HG03457 (cell line): ENCODE measurements at regions not wholly inside any gene's neighbourhood (a gene's known extent, or its start where the extent isn't known, plus 50 kb on each side); places are given as distances from the start of the nearest gene placed in this dataset.
A peak's percentile ranks its signal among the peaks of the same experiment; 100 is the strongest.
"Not testable (repeated sequence)": the region's sequence is repeated elsewhere in the genome, so short reads cannot be mapped to it uniquely, and the experiment has no call there.

Experiments
- ATAC-seq: cut with Tn5 transposase; IDR thresholded peaks from one replicate; pipeline ENCODE4 v1.9.1; 2021; ENCODE audit warnings: moderate number of reproducible peaks; ENCODE audit not compliant: unreplicated experiment

- ATAC-seq = not testable (repeated sequence)
These were observed 100.5 kb upstream of the BPY2B start for GRCh38 chrY:24517340-24517739.

GRCh38 chrY:24521686-24522085, 96.1 kb upstream of the BPY2B start:
- ATAC-seq = peak; percentile 88

DNA sequence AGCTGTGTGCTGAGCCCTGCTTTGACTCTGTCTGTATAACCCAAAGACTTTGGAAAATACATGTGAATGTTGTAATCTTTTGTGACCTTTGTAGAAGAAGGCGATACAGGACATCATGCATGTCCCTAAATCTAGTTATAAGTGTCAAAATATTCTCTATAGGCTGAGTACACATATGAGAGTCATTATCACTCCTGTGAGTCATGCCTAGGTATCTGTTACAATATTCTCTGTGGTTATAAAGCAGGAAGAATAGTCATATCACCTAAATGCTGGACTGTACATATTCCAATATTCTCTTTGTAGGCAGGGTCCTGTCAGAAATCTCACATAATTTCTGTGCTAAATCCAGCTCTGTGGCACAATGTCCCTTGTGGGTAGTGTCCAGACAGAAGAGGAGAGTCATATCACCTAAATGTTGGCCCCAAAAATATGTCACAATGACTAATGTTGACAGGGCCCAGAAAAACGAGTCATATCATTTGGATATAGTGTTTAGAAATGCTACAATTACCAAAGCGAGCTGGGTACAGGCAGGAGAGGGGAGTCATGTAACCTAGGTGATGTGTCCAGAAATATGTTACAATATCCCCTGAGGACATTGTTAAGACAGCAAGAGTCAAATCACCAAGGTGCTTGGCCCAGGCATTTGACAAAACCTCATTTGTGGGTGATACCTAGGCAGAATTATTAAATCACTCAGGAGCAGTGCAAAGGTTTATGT, 80.4 kb upstream of the BPY2B start:
- not testable (repeated sequence) for ATAC-seq

DNA sequence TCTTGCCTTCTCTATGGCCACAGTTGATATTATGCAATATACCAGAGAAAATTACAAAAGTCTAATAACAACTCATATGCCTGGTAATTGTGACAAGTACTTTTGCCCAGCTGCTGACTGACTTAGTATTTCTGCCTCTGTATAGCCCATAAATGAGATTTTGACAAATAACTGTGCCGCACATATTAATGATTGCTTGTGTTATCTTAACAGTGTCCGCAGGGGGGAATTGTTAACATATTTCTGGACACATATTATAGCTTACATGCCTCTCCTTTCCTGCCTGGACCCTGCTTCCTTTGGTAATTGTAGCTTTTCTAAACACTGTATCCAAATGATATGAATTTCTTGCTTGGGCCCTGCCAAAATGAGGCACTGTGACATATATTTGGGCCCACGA, 69.0 kb upstream of the BPY2B start:
- not testable (repeated sequence) for ATAC-seq

DNA sequence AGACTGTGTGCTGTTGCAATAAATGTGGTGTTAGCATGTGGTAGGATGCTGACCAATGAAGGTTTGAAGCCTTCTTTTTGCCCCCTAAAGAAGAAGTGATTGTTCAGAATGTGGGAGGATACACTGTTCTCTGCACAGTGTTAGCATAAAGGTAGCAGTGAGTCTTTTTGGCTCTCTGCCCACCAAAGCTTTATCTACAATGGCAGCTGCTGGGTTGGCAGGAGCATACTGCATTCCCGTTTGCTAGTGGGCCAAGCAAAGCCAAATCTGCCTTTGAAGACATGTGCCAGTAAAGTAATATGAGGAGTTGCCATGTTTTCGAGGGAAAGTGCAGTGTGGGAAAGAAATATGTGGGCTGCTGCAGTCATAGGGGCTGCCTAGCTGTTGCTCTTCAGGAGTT, 56.4 kb upstream of the BPY2B start:
- ATAC-seq = not testable (repeated sequence)
